GM12874 (cell line): ENCODE measurements at regions not wholly inside any gene's neighbourhood (a gene's known extent, or its start where the extent isn't known, plus 50 kb on each side); places are given as distances from the start of the nearest gene placed in this dataset.

Source experiments
- CTCF ChIP-seq: IDR thresholded peaks from 2 replicates; pipeline ENCODE4 v1.5.1; 2011; ENCODE audit warnings: low read depth, mild to moderate bottlenecking, control low read depth, low read length, moderate library complexity; ENCODE audit not compliant: insufficient read depth

DNA sequence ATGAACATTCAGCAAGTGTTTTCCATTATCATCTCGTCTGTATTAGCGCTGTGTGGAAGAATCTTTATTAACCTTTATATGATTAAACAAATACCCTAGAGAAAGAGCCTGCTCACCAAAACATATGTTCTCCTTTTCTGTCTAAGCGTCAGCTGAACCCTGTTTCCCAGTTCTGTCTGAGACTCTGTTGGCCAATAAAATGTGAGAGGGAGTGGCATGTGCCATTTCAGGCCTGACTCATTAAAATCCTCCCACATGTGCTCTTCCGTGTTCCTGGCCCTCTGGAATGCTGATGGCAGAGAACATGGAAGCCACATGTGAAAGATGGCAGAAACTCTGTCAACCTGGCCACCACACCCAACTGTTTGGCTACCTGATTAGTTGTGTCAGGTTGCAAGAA is 181.9 kb upstream of the EDNRB start:
- no peak for TF ChIP-seq CTCF

DNA sequence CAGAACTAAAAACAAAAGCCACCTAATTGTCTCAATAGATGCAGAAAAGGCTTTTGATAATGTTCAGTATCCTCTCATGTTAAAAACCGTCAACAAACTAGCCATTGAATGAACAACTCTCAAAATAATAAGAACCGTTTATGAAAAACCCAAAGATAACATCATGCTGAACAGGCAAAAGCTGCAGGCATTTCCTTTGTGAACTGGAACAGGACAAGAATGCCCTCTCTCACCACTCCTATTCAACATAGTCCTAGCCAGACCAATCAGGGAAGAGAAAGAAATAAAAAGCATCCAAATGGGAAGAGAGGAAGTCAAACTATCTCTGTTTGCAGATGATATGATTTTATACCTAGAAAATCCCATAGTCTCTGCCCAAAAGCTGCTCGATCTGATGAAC is 179.6 kb upstream of the EDNRB start:
- no peak for TF ChIP-seq CTCF

DNA sequence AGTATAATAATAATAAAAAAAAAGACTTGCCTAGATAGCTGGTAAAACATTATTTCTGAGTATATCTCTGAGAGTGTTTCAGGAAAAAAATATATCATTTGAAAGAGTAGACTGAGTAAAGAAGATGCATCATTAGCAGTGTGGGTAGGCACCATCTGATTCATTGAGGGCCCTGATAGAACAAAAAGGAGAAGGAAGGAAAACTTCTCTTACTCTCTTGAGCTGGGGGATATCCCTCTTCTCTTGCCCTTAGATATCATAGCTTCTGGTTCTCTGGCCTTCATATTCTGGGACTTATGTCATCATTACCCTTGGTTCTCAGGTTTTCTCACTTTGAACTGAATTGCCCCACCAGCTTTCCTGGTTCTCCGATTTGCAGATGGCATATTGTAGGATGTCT is 177.6 kb upstream of the EDNRB start:
- no peak for TF ChIP-seq CTCF

GRCh38 chr13:78087966-78088678 is 169.5 kb upstream of the EDNRB start:
- no peak for TF ChIP-seq CTCF

- no peak for TF ChIP-seq CTCF
These were observed 167.0 kb upstream of the EDNRB start for GRCh38 chr13:78085434-78086225.

DNA sequence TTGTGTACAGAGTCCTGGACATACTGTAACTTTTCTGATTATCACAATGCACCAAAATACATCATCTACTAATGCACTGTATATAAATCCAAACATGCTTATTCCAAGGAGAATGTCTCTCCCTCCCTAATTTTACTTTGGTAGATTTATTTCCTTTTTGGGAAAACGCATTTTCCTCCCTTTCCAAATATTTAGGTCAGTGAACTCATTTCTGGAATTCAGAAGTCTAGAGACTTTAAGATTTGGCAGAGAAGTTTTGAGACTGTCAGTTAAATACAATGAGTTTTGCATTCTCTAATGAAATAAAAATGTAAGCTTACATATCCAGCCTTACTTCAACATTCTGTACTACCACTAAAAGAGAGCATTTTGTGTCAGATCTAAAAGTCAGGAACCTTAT is 165.8 kb upstream of the EDNRB start:
- no peak for TF ChIP-seq CTCF

DNA sequence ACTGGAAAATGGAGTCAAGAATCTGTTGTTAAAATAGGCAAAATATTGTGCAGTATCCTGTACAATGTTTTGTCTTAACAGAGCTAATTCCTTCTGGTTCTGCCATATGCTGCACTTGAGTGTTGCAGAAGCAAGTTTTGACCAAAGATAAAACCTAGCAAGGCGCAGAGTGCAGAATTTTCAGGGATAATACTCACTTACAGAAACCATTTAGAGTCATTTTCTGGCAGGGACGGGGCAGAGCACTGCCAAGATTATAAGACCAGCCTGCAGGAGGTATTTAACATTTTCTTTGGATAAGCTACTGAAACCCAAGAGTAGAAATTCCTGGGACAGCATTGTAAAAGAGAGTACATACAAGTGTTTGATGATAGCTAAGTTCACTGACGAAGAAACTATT is 159.5 kb upstream of the EDNRB start:
- no peak for TF ChIP-seq CTCF
